Islet precursor cell (in vitro differentiated cells): ENCODE measurements at regions not wholly inside any gene's neighbourhood (a gene's known extent, or its start where the extent isn't known, plus 50 kb on each side); places are given as distances from the start of the nearest gene placed in this dataset.
"Not testable (repeated sequence)": the region's sequence is repeated elsewhere in the genome, so short reads cannot be mapped to it uniquely, and the experiment has no call there.

Experiments
- DNase-seq: peaks from one replicate; pipeline ENCODE4 v3.0.0-alpha.2; 2018

- DNase-seq: no peak
Measured at GRCh38 chr2:142827170-142827569, 50.3 kb upstream of the KYNU start.

DNA sequence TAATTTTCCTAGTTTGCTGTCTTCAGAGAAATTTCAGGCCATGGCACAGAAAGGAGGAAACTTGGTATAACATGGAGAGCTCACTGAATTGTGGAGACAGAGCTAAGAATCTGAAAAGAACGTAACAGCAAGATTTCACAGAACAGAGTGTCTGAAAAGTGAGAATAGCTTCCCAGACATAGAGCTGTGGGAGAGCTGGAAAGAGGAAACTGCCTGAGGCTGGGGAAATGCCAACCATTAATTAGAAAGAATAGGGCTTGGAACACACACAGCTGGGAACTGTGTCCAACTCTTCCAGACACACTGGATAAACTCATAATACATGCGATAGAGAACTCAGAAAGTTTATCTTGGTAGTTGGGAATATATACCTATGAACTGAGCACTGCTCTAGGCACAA, 51.6 kb upstream of the KYNU start:
- DNase-seq: no peak

- DNase-seq: no peak
Measured at GRCh38 chr2:142824756-142825155, 52.7 kb upstream of the KYNU start.

GRCh38 chr2:142822190-142822589, 55.3 kb upstream of the KYNU start:
- no peak for DNase-seq

DNA sequence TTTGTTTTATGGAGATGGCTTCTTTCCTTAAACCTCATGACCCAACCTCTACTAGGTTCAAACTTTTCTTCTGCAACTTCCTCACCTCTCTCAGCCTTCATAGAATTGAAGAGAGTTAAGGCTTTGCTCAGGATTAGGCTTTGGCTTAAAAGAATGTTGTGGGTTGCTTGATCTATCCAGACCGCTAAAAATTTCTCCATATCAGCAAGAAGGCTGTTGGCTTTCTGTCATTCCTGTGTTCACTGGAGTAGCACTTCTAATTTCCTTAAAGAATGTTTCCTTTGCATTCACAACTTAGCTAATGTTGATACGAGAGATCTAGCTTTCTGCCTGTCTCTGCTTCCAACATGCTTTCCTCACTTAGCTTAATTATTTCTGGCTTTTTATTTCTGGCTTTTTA, 58.1 kb upstream of the KYNU start:
- DNase-seq: no peak

- no peak for DNase-seq
Measured at GRCh38 chr2:142815375-142815774, 62.1 kb upstream of the KYNU start.

DNA sequence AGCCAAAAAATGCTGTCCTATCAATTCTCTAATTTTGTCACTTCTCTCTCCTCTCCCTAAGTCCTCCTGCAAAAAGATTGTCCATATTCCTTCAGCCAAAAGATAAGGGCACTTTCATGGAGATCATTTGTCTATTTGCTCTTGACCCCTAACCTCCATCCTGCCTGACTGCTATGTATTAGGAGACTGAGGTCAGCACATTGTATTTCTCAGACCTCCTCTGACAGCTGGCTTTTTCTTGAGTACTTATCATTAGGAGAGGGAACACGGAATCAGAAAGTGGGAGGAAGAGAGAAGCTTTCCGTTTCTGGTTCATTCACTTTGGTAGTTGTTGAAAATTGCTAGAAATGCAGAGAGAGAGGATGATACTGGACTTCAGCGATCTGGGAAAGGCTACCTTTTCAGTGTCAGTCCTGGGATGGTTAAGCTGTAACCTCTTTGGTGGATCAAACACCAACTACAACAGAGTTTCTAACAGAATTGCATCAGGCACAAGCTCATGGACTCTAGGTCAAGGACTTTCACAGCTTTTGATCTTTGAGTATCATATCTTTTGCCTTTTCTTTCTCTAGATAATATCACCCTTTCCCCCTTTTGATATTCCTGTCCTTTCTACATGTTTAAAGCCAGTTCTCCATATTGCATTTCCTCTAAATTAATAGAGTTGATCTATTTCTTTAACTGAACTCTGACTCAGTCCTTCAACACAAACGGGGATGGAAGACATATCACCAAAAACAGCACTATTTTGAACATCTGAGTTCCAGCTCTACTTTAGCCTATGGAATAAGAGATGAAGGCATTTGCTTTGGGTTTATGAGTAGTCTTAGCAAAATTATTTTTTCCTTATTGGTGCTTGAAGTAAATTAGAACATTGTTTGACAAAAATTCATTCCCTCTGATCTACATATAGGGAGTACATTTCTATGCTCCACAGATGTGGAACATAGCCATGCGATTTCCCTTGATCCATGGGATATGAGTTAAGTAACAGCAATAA, 63.3 kb upstream of the KYNU start:
- DNase-seq: no peak

DNA sequence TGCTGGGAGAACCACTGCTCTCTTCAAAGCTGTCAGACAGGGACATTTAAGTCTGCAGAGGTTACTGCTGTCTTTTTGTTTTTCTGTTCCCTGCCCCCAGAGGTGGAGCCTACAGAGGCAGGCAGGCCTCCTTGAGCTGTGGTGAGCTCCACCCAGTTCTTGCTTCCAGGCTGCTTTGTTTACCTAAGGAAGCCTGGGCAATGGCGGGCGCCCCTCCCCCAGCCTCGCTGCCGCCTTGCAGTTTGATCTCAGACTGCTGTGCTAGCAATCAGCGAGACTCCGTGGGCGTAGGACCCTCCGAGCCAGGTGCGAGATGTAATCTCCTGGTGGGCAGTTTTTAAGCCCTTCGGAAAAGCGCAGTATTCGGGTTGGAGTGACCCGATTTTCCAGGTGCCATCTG, 65.8 kb upstream of the KYNU start:
- DNase-seq: not testable (repeated sequence)

- DNase-seq: no peak
Measured at GRCh38 chr2:142805244-142805643, 72.2 kb upstream of the KYNU start.

DNA sequence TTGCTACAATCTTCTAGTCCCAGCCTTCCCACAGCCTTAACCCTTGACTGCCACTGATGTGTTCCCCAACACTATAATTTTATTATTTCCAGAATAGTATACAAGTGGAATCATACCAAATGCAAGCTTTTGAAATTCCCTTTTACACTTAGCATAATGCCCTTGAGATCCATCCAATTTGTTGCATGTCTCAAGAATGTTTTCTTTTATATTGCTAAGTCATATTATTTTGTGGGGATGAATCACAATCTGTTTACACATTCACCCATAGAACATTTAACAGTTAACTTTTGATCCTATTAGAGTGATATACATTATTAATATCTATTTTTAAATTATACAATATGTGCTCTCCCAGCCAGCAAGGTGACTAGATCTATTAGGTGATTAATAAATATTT, 74.3 kb upstream of the KYNU start:
- DNase-seq: no peak

DNA sequence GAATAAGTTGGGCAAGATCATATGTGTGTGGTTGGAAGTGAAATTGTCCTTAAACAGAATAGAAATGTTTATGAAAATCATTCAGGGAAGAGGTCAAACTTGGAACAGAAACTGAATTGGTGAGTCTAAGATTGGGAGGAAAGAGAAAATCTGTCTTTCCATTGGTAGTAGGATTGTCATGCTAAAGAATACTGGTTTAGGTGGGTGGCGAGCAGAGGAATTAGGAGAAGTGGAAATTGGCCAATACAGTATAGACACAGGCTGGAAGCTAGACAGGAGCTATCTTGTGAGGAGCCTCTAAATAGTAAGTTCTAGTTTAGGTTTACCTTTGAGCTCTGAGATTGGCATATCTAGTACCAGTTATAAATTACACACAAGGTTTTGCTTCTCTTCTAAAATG, 80.9 kb upstream of the KYNU start:
- no peak for DNase-seq

DNA sequence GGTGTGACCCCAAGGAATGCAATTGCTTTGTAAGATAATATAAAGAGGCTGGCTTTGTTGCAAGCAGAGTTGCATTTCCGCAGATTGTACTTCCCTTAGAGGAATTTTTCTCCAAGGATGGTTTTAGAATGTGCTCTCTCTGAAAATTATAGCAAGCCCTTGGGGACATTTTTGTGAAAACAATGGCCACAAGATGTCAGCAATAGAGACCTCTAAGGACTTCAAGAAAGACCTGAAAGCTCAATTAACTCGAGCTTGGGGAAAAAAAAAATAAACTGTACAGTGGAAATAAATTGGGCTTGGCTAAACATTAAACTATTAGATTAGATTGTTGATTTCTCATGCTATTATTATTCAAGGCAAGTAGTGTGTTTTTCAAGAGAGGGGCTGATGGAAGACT, 81.3 kb upstream of the KYNU start:
- DNase-seq: no peak

DNA sequence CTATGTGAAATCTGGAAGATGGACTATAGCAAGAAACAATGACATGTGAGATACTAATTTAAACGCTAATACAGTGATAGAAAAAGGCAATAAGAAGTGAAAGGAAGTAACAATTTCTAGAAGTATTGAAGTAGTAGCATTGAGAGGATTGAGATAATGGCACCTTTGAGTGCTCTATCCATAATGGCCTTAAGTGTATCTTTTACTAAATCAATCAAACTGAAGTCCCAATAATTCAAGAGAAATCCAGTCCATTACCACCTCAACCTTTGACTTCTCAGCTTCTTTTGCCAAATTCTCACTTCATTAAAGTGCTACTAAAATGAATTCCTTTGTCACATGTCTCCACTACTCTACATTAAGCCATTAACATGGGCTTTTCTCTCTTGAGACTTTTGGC, 82.6 kb upstream of the KYNU start:
- no peak for DNase-seq

DNA sequence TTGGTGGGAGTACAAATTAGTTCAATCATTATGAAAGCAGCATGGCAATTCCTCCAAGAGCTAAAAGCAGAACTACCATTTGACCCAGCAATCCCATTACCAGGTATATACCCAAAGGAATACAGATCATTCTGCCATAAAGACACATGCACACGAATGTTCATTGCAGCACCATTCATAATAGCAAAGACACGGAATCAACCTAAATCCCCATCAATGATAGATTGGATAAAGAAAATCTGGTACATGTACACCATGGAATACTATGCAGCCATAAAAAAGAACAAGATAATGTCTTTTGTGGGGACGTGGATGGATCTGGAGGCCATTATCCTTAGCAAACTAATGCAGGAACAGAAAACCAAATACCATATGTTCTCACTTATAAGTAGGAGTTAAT, 85.1 kb upstream of the KYNU start:
- DNase-seq: not testable (repeated sequence)

DNA sequence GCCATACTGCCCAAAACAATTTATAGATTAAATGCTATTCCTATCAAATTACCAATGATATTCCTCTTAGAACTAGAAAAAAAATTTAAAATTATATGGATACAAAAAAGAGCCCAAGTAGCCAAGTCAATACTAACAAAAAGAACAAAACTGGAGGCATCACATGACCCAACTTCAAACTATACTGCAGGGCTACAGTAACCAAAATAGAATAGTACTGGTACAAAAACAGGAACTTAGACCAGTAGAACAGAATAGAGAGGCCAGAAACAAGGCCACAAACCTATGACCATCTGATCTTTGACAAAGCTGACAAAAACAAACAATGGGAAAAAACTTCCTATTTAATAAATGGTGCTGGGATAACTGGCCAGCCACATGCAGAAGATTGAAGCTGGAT, 86.1 kb upstream of the KYNU start:
- DNase-seq: no peak

- no peak for DNase-seq
Measured at GRCh38 chr2:142786918-142787702, 90.4 kb upstream of the KYNU start.

- no peak for DNase-seq
Measured at GRCh38 chr2:142782942-142783443, 94.5 kb upstream of the KYNU start.

DNA sequence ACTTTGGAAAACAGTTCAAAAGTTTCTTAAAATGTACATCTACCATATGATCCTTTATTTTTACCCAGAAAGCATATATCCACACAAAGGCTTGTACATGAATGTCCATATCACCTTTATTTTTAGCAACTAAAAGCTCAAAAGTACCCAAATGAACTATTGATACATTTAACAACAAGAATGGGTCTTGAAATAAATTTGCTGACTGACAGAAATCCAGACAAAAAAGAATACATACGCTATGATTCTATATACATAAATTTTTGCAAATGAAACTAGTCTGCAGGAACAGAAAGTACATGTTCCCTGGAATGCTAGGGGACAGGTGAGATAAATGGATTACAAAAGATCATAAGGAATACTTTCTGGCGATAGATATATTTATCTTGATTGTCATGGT, 96.3 kb upstream of the KYNU start:
- DNase-seq: no peak

GRCh38 chr2:142778289-142778688, 99.2 kb upstream of the KYNU start:
- DNase-seq: no peak

- DNase-seq: no peak
Measured at GRCh38 chr2:142777742-142778141, 99.7 kb upstream of the KYNU start.

DNA sequence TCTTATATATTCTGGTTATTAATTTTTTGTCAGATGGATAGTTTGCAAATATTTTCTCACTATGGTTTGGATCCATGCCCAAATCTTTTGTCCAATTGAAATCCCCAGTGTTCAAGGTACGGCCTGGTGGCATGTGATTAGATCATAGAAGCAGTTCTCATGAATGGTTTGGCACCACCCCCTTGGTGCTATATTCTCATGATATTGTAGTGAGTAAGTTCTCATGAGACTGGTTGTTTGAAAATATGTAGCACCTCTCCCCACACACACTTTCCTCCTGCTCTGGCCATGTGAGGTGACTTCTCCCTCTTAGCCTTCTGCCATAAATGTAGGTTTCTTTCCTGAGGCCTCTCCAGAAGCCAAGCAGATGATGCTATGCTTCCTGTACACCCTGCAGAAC, 107.7 kb upstream of the KYNU start:
- DNase-seq: no peak

DNA sequence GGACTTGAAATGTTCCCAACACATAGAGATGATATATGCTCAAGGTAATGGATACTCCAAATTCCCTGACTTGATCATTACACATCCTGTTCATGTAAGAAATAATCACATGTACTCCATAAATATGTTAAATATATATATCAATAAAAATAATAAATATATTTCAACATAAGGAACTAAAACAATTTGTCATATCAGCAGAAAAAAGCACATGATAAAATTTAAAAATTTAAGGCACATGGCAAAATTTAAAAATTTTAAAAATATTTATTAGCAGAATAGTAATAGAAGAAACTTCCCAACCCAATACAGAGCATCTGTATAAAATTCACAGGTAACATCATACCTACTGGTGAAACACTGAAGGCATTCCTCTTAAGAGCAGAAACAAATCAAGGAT, 109.6 kb upstream of the KYNU start:
- no peak for DNase-seq

DNA sequence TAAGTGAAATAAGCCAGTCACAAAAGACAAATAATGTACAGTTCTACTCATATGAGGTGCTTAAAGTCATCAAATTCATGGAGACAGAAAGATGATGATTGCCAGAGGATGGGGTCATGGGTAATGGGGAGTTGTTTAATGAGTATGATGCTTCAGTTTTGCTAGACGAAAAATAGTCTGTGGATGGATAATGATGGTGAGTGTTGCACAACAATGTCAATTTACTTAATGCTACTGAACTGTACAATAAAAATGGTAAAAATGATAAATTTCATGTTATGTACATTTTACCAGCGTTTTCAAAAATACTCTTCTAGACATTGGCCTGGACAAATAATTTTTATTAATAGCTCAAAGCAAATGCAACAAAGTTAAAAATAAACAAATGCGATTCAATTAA, 118.5 kb upstream of the KYNU start:
- no peak for DNase-seq

DNA sequence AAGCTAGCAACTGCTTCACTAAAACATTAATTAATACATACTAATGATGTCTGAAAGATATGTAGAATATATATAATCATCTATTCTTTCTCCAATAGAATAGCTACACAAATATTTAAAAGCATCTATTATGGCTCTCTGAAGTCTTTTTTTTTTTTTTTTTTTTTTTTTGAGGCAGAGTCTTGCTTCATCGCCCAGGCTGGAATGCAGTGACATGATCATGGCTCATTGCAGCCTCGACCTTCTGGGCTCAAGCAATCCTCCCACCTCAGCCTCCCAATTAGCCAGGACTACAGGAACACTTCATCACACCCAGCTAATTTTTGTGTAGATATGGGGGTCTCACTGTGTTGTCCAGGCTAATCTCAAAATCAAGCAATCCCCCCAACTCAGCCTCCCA, 120.4 kb upstream of the KYNU start:
- DNase-seq: no peak
